ENCODE measurements at regions not wholly inside any gene's neighbourhood (a gene's known extent, or its start where the extent isn't known, plus 50 kb on each side); places are given as distances from the start of the nearest gene placed in this dataset.

DNA sequence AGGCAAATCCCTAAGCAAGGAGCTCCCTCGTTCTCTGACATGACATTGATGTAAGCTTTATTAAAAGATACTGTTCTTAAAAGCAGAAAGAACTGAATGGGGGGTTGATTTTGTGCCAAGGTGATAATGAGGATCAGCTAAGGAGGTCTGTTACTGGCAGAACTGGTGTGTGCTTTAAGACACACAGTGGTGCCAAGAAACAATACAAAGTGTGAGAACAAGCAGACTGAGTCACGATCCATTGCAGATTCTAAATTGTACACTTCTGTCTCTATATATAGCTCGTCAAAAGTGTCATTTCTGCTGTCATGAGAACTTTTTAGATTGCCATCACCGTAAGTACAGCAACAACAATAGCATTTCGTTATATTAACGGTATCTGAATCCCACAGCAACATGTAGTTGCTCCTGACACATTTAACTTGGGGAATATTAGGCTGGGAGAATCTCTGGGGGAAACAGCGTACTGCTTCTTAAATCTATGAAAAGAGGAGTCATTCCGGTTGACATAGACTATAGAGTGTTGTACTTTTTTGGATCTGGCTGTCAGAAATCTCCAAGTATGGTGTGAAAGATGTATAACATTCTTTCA lies 151.3 kb upstream of the PRKD1 start:
- no peak for TF ChIP-seq CTCF (IDR thresholded peaks at IDR 0.05; ENCODE audit: insufficient read depth, low read length)
- no peak for TF ChIP-seq GABPA (IDR thresholded peaks at IDR 0.05; ENCODE audit: low read depth)
- TF ChIP-seq SPI1 (IDR thresholded peaks at IDR 0.05; ENCODE audit: borderline replicate concordance, low read depth) = no peak
- TF ChIP-seq POLR2AphosphoS5 (IDR thresholded peaks at IDR 0.05; ENCODE audit: low read depth) = no peak
- TF ChIP-seq, protein P1, sequence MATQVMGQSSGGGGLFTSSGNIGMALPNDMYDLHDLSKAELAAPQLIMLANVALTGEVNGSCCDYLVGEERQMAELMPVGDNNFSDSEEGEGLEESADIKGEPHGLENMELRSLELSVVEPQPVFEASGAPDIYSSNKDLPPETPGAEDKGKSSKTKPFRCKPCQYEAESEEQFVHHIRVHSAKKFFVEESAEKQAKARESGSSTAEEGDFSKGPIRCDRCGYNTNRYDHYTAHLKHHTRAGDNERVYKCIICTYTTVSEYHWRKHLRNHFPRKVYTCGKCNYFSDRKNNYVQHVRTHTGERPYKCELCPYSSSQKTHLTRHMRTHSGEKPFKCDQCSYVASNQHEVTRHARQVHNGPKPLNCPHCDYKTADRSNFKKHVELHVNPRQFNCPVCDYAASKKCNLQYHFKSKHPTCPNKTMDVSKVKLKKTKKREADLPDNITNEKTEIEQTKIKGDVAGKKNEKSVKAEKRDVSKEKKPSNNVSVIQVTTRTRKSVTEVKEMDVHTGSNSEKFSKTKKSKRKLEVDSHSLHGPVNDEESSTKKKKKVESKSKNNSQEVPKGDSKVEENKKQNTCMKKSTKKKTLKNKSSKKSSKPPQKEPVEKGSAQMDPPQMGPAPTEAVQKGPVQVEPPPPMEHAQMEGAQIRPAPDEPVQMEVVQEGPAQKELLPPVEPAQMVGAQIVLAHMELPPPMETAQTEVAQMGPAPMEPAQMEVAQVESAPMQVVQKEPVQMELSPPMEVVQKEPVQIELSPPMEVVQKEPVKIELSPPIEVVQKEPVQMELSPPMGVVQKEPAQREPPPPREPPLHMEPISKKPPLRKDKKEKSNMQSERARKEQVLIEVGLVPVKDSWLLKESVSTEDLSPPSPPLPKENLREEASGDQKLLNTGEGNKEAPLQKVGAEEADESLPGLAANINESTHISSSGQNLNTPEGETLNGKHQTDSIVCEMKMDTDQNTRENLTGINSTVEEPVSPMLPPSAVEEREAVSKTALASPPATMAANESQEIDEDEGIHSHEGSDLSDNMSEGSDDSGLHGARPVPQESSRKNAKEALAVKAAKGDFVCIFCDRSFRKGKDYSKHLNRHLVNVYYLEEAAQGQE (IDR thresholded peaks at IDR 0.05; ENCODE audit: insufficient replicate concordance, low read depth) = no peak
- Histone ChIP-seq H3K27me3 (ENCODE audit: insufficient read depth, poor library complexity, severe bottlenecking) (no peaks in the 10 kb centered on the region), H3K27ac (replicated peaks) (no peak overlapping the region), H3K4me3 (replicated peaks; ENCODE audit: insufficient read depth, low read length) (no peak overlapping the region)
- DNase-seq (ENCODE audit: low read depth in 1 of 2, low spot score in 1 of 2) = no peak

GRCh38 chr14:30082486-30082885 lies 154.8 kb upstream of the PRKD1 start:
- H3K4me3 ChIP-seq (replicated peaks; ENCODE audit: insufficient read depth, low read length) = no peak overlapping the region
- no peak overlapping the region for H3K27ac ChIP-seq (replicated peaks)
- TF ChIP-seq CTCF (IDR thresholded peaks at IDR 0.05; ENCODE audit: insufficient read depth, low read length) (no peak), POLR2AphosphoS5 (IDR thresholded peaks at IDR 0.05; ENCODE audit: low read depth) (no peak), SPI1 (IDR thresholded peaks at IDR 0.05; ENCODE audit: borderline replicate concordance, low read depth) (no peak)
- TF ChIP-seq, protein P1 (IDR thresholded peaks at IDR 0.05; ENCODE audit: insufficient replicate concordance, low read depth) = no peak
- no peak for DNase-seq (ENCODE audit: low read depth in 1 of 2, low spot score in 1 of 2)
- no peaks in the 10 kb centered on the region for H3K27me3 ChIP-seq (ENCODE audit: insufficient read depth, poor library complexity, severe bottlenecking)

DNA sequence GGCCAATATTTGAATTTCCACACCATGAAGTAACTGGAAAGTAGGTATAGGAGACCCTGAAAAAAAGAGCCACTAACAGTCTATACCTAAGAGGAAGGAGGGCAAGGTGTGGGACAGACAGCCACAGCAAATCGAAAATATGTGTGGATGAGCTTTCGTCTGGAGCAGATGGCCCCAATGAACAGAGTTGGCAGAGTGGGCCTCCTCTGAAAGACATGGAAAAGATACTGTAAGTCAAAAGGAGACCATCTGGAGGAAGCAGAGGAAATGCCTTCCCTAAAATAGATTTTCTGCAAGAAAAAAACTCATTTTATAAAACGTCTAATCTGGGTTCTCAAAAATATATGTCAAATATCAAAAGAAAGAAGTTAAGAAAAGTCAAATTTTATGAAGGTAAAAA lies 157.2 kb upstream of the PRKD1 start:
- no peak overlapping the region for H3K4me3 ChIP-seq (replicated peaks; ENCODE audit: insufficient read depth, low read length)
- DNase-seq (ENCODE audit: low read depth in 1 of 2, low spot score in 1 of 2) = no peak
- no peak overlapping the region for H3K27ac ChIP-seq (replicated peaks)
- TF ChIP-seq, protein P1 (IDR thresholded peaks at IDR 0.05; ENCODE audit: insufficient replicate concordance, low read depth) = no peak
- no peak for TF ChIP-seq GABPA (IDR thresholded peaks at IDR 0.05; ENCODE audit: low read depth)
- no peak for TF ChIP-seq CTCF (IDR thresholded peaks at IDR 0.05; ENCODE audit: insufficient read depth, low read length)
- no peak for TF ChIP-seq SPI1 (IDR thresholded peaks at IDR 0.05; ENCODE audit: borderline replicate concordance, low read depth)
- no peaks in the 10 kb centered on the region for H3K27me3 ChIP-seq (ENCODE audit: insufficient read depth, poor library complexity, severe bottlenecking)

All from HL-60 (cell line).